GM23338 (cell line): ENCODE measurements at regions not wholly inside any gene's neighbourhood (a gene's known extent, or its start where the extent isn't known, plus 50 kb on each side); places are given as distances from the start of the nearest gene placed in this dataset.

Source experiments
- ATAC-seq: fragments of 200-7000 bp; cut with Tn5 transposase; 3 replicates; pipeline ENCODE4 v1.9.1; 2020
- DNase-seq: peaks from one replicate; pipeline ENCODE4 v3.0.0-alpha.2; 2015; ENCODE audit warnings: low spot score
- H2AFZ ChIP-seq: fragments of 200-600 bp; sonication (generic); 2 replicates; pipeline ENCODE4 v1.8.0; 2016; ENCODE audit warnings: antibody characterized with exemption, mild to moderate bottlenecking, moderate library complexity
- H3F3A ChIP-seq: fragments of 200-600 bp; sonication (generic); replicated peaks from 2 replicates; pipeline ENCODE4 v1.8.0; 2017; ENCODE audit warnings: antibody characterized with exemption, mixed run types, low read depth
- H3K27ac ChIP-seq: fragments of 200-600 bp; sonication (generic); 2 replicates; pipeline ENCODE4 v1.6.1; 2016; ENCODE audit warnings: low read depth
- H3K27me3 ChIP-seq: fragments of 200-600 bp; sonication (generic); 2 replicates; pipeline ENCODE4 v1.8.0; 2016; ENCODE audit warnings: mild to moderate bottlenecking, mixed run types, moderate library complexity; ENCODE audit not compliant: insufficient read depth
- H3K36me3 ChIP-seq: fragments of 200-600 bp; sonication (generic); 2 replicates; pipeline ENCODE4 v1.8.0; 2016; ENCODE audit warnings: mild to moderate bottlenecking; ENCODE audit not compliant: insufficient read depth
- H3K4me1 ChIP-seq: fragments of 200-600 bp; sonication (generic); 2 replicates; pipeline ENCODE4 v1.8.0; 2016; ENCODE audit warnings: mild to moderate bottlenecking, moderate library complexity; ENCODE audit not compliant: insufficient read depth
- H3K4me2 ChIP-seq: fragments of 200-600 bp; sonication (generic); 2 replicates; pipeline ENCODE4 v1.7.1; 2017; ENCODE audit warnings: mixed run types
- H3K4me3 ChIP-seq: fragments of 200-600 bp; sonication (generic); 2 replicates; pipeline ENCODE4 v1.6.1; 2016; ENCODE audit warnings: mixed run types
- H3K79me2 ChIP-seq: fragments of 200-600 bp; sonication (generic); replicated peaks from 2 replicates; pipeline ENCODE4 v1.8.0; 2017; ENCODE audit warnings: mild to moderate bottlenecking; ENCODE audit not compliant: insufficient read depth
- H3K9me2 ChIP-seq: fragments of 200-600 bp; sonication (generic); 2 replicates; pipeline ENCODE4 v1.8.0; 2017; ENCODE audit not compliant: insufficient read depth
- H4K20me1 ChIP-seq: fragments of 200-600 bp; sonication (generic); replicated peaks from 2 replicates; pipeline ENCODE4 v1.8.0; 2017; ENCODE audit warnings: mild to moderate bottlenecking; ENCODE audit not compliant: insufficient read depth
- H3K27ac Mint-ChIP-seq: 2 replicates; pipeline ENCODE4 v1.8.0; 2020; ENCODE audit warnings: inconsistent platforms, mild to moderate bottlenecking, moderate library complexity, mixed read lengths
- H3K27me3 Mint-ChIP-seq: 3 replicates; pipeline ENCODE4 v1.8.0; 2022; ENCODE audit warnings: low read depth, mild to moderate bottlenecking, moderate library complexity, mixed read lengths, inconsistent platforms; ENCODE audit not compliant: insufficient read depth, poor library complexity
- H3K36me3 Mint-ChIP-seq: 3 replicates; pipeline ENCODE4 v1.8.0; 2021; ENCODE audit warnings: low read depth, mild to moderate bottlenecking, inconsistent platforms, moderate library complexity, mixed read lengths
- H3K4me1 Mint-ChIP-seq: 3 replicates; pipeline ENCODE4 v1.8.0; 2020; ENCODE audit warnings: mild to moderate bottlenecking, inconsistent platforms, mixed read lengths
- H3K4me3 Mint-ChIP-seq: 3 replicates; pipeline ENCODE4 v1.8.0; 2021; ENCODE audit warnings: moderate library complexity, mild to moderate bottlenecking, inconsistent platforms, mixed read lengths
- H3K9me3 Mint-ChIP-seq: 3 replicates; pipeline ENCODE4 v1.8.0; 2020; ENCODE audit warnings: moderate library complexity, mild to moderate bottlenecking, inconsistent platforms, mixed read lengths
- CREB1 ChIP-seq: fragments of 250-450 bp; sonication (Bioruptor Pico); IDR thresholded peaks from 2 replicates; pipeline ENCODE4 v1.5.0; 2020; ENCODE audit warnings: low read depth, mild to moderate bottlenecking, moderate library complexity
- ETS1 ChIP-seq: IDR thresholded peaks from 2 replicates; pipeline ENCODE4 v1.6.1; 2016; ENCODE audit warnings: antibody characterized with exemption
- NANOG ChIP-seq: IDR thresholded peaks from 2 replicates; pipeline ENCODE4 v1.6.1; 2016; ENCODE audit warnings: antibody characterized with exemption, borderline replicate concordance
- POLR2AphosphoS5 ChIP-seq: IDR thresholded peaks from 2 replicates; pipeline ENCODE4 v1.6.1; 2016; ENCODE audit warnings: antibody characterized with exemption, low read depth
- ZNF462 ChIP-seq: fragments of 250-450 bp; sonication (Bioruptor Pico); IDR thresholded peaks from 2 replicates; pipeline ENCODE4 v1.5.0; 2020; ENCODE audit warnings: mild to moderate bottlenecking, moderate library complexity
- TF ChIP-seq, protein P1 (sequence below): IDR thresholded peaks from one replicate; pipeline ENCODE4 v1.6.1; 2018; ENCODE audit warnings: antibody characterized with exemption; ENCODE audit not compliant: unreplicated experiment

DNA sequence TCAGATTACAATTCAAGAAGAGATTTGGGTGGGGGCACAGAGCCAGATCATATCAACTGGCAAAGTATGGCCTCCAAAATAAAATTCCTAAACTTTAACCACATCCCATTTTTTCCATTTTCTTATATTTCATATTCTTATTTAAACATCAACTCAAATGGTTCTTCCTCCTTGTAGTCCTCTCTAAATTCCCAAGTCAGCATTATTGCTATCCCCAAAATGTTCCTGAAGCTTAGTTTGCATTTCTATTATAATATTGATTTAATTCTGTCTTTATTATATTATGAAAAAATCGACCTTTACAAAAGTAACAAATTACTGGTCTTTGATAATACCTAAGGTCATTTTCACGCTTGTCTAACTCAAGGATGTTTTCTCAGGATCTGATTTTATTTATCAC, 67.5 kb downstream of the NPY1R start:
- no peaks in the 10 kb centered on the region for H3K9me2 ChIP-seq
- H3K27me3 ChIP-seq = no peaks in the 10 kb centered on the region
- Mint-ChIP-seq H3K27ac (no peak overlapping the region), H3K9me3 (no peaks in the 10 kb centered on the region), H3K36me3 (no peaks in the 10 kb centered on the region), H3K4me1 (peaks cover 28% of the 10 kb centered on the region), H3K27me3 (peaks cover 4% of the 10 kb centered on the region), H3K4me3 (no peak overlapping the region)
- no peaks in the 10 kb centered on the region for H3K79me2 ChIP-seq
- no peaks in the 10 kb centered on the region for H3F3A ChIP-seq
- TF ChIP-seq POLR2AphosphoS5 (no peak), CREB1 (CRISPR knock-in tag) (no peak), NANOG (no peak), ETS1 (no peak), ZNF462 (no peak)
- TF ChIP-seq, protein P1, sequence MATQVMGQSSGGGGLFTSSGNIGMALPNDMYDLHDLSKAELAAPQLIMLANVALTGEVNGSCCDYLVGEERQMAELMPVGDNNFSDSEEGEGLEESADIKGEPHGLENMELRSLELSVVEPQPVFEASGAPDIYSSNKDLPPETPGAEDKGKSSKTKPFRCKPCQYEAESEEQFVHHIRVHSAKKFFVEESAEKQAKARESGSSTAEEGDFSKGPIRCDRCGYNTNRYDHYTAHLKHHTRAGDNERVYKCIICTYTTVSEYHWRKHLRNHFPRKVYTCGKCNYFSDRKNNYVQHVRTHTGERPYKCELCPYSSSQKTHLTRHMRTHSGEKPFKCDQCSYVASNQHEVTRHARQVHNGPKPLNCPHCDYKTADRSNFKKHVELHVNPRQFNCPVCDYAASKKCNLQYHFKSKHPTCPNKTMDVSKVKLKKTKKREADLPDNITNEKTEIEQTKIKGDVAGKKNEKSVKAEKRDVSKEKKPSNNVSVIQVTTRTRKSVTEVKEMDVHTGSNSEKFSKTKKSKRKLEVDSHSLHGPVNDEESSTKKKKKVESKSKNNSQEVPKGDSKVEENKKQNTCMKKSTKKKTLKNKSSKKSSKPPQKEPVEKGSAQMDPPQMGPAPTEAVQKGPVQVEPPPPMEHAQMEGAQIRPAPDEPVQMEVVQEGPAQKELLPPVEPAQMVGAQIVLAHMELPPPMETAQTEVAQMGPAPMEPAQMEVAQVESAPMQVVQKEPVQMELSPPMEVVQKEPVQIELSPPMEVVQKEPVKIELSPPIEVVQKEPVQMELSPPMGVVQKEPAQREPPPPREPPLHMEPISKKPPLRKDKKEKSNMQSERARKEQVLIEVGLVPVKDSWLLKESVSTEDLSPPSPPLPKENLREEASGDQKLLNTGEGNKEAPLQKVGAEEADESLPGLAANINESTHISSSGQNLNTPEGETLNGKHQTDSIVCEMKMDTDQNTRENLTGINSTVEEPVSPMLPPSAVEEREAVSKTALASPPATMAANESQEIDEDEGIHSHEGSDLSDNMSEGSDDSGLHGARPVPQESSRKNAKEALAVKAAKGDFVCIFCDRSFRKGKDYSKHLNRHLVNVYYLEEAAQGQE = no peak
- H3K4me2 ChIP-seq = no peak overlapping the region
- DNase-seq (no peak), ATAC-seq (no peak)
- H2AFZ ChIP-seq = no peak overlapping the region
- H3K36me3 ChIP-seq = no peaks in the 10 kb centered on the region
- H3K4me3 ChIP-seq = no peak overlapping the region
- H3K4me1 ChIP-seq = peaks cover 23% of the 10 kb centered on the region
- no peak overlapping the region for H3K27ac ChIP-seq
- H4K20me1 ChIP-seq = no peaks in the 10 kb centered on the region
